Mucosa of descending colon (tissue), 3 donors: ENCODE measurements at regions not wholly inside any gene's neighbourhood (a gene's known extent, or its start where the extent isn't known, plus 50 kb on each side); places are given as distances from the start of the nearest gene placed in this dataset.

ENCODE experiments used
- ATAC-seq: fragments of 200-7000 bp; cut with Tn5 transposase; one replicate; pipeline ENCODE4 v1.9.1; 2020; ENCODE audit warnings: mild to moderate bottlenecking, moderate library complexity
- DNase-seq, 3 donors: peaks; one replicate each; pipeline ENCODE4 v3.0.0-alpha.2; 2020
- H3K36me3 ChIP-seq: fragments of 200-600 bp; one replicate; pipeline ENCODE4 v1.8.0; 2021; ENCODE audit warnings: low read depth, mild to moderate bottlenecking
- H3K4me1 ChIP-seq: fragments of 200-600 bp; one replicate; pipeline ENCODE4 v1.8.0; 2021; ENCODE audit warnings: low read depth, mild to moderate bottlenecking
- H3K4me3 ChIP-seq: fragments of 200-600 bp; one replicate; pipeline ENCODE4 v1.8.0; 2021; ENCODE audit warnings: mild to moderate bottlenecking
- H3K9me3 ChIP-seq: fragments of 200-600 bp; one replicate; pipeline ENCODE4 v1.8.0; 2021; ENCODE audit warnings: mild to moderate bottlenecking
- CTCF ChIP-seq: fragments of 200-600 bp; IDR thresholded peaks from one replicate; pipeline ENCODE4 v1.8.0; 2022; ENCODE audit warnings: antibody characterized with exemption, mild to moderate bottlenecking
- intact Hi-C, 2 donors: fragments of 100-400 bp; cut with DNase I in 1 of 2; cut with micrococcal nuclease in 1 of 2; formaldehyde crosslinking; loops; one replicate each; pipeline versions ENCODE4 v1.11.0 to v1.11.1; 2022; cut with DNase I, micrococcal nuclease
- donor health status: DM: no; HTN: no; CAD: no; lungs with moderate emphysema.
- donor health status: DM: no; HTN: no; CAD: no.
- donor health status: DM: no; HTN: yes; CAD: no.

DNA sequence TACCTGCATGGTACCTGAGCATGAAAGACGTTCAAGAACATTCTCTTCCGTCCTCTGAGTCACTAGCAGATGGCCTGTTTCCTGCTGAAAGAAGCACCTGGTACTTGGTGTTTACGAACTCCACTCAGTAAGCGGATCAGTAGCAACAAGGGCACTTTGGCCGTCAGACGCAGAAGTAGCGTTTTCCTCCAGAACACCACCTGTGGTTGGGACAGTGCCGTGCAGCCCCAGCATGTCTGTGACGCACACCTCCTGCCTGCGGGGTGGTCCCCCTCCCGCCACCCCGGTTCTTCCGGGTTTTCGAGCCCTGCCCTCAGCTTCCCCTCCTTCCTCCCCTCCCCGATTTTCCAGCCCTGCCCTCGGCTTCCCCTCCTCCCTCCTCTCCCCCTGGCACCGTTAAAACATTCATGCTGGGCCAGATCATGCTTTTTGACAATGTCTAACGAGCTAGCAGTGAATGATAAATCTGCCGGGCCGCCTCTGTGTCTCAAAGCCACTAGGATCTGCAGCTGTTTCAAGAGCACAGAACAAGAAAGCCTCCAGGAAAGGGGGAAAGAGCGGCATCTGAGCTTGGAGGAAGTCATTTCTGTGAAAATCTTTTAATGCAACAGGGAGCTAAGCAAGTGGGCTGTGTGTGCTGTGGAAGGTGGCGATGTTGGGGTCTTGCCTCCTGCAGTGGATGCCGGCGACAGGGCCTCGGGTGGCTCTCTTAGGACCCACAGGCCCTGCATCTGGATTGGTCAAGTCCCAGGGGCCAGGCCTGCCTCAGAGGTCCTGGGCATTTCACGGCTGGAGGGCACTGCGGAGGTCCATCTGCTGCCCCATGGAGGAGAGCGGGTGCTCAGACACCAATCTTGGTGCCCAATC, 207.9 kb downstream of the ERMARD start:
- ATAC-seq (peak; percentile 75), DNase-seq (peak; percentile 30 to 80 (median 45))
- no peak for TF ChIP-seq CTCF
- Histone ChIP-seq H3K4me1 (peaks cover 4% of the 10 kb centered on the region), H3K4me3 (no peak overlapping the region), H3K9me3 (no peaks in the 10 kb centered on the region), H3K36me3 (no peaks in the 10 kb centered on the region)
- intact Hi-C loops: no loop called here

- no peak for DNase-seq
- ATAC-seq: no peak
- intact Hi-C loops: no loop called here
- Histone ChIP-seq H3K4me3 (no peak overlapping the region), H3K9me3 (no peaks in the 10 kb centered on the region), H3K4me1 (peaks cover 4% of the 10 kb centered on the region), H3K36me3 (no peaks in the 10 kb centered on the region)
- TF ChIP-seq CTCF: no peak
Measured at GRCh38 chr6:169958510-169958909, 207.1 kb downstream of the ERMARD start.

DNA sequence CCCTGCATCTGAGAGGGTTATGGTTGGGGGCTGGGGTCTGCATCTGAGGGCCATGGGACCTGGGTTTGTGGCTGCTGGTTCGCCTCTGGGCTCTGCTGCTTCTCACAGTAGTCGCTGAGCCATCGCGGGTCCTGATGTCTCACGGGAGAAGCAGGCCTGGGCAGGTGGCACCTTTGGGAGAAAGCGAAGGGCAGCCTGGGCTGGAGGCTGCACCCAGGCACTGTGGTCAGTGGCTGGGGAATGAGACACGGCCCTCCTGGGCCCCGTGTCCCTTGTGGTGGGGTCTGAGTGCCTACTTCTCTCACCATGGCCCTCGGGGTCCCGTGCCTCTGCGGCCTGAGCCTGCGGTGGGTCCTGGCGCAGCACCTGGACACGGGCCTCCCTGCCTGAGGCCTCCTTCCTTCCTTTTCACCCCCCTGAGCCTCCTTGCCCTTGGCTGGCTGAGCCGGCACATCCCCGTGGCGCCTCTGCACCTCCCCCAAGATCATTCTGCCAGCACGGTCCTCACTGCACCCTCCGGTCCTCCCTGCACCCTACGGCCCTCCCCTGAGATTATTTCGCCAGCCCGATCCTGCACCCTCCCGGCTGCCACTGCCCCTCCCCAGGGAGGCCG, 206.0 kb downstream of the ERMARD start:
- Histone ChIP-seq H3K36me3 (no peaks in the 10 kb centered on the region), H3K4me3 (no peak overlapping the region), H3K9me3 (no peaks in the 10 kb centered on the region), H3K4me1 (peaks cover 4% of the 10 kb centered on the region)
- ATAC-seq (no peak), DNase-seq (no peak)
- intact Hi-C loops: no loop called here
- TF ChIP-seq CTCF: no peak

- ATAC-seq (no peak), DNase-seq (no peak)
- no peaks in the 10 kb centered on the region for H3K36me3 ChIP-seq
- TF ChIP-seq CTCF: no peak
- H3K9me3 ChIP-seq: no peaks in the 10 kb centered on the region
- intact Hi-C loops: no loop called here
- H3K4me1 ChIP-seq: peaks cover 4% of the 10 kb centered on the region
- H3K4me3 ChIP-seq: no peak overlapping the region
Measured at GRCh38 chr6:169956580-169956979, 205.2 kb downstream of the ERMARD start.

DNA sequence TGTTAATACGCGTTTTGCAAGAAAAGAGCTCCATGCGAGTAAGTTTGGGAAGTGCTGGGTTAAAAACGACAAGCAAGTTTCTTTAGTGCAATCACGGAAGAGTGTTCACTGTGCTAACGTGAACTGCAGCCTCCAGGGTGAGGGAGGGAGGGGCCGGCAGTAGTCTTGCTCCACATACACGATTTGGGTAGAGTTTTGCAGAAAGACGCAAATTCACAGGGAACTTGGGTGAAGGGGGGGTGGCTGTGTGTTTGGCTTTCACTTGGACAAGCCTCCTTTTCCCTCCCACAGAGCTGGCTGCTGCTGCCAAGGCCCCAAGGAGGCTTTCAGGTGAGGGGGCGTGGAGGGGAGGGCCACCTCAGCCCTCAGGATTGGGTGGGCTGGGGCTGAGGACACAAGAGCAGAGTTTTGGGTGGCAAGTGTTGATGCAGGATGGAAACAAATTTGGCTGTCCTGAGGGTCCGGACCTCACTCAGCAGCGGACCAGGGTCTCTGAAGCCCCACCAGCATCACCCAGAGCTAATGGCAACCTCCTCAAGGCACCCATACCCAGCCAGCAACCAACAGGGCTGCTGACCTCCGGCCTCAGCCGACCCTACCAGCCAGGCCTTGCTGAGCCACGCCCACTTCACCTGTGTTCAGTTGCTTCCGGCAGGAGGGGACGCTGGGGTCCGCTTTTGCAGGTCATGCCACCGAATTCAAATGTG, 204.5 kb downstream of the ERMARD start:
- Histone ChIP-seq H3K36me3 (no peaks in the 10 kb centered on the region), H3K9me3 (no peaks in the 10 kb centered on the region), H3K4me3 (no peak overlapping the region), H3K4me1 (peaks cover 4% of the 10 kb centered on the region)
- no peak for DNase-seq
- ATAC-seq: no peak
- no peak for TF ChIP-seq CTCF
- intact Hi-C loops: no loop called here
